ENCODE measurements at regions not wholly inside any gene's neighbourhood (a gene's known extent, or its start where the extent isn't known, plus 50 kb on each side); places are given as distances from the start of the nearest gene placed in this dataset.

DNA sequence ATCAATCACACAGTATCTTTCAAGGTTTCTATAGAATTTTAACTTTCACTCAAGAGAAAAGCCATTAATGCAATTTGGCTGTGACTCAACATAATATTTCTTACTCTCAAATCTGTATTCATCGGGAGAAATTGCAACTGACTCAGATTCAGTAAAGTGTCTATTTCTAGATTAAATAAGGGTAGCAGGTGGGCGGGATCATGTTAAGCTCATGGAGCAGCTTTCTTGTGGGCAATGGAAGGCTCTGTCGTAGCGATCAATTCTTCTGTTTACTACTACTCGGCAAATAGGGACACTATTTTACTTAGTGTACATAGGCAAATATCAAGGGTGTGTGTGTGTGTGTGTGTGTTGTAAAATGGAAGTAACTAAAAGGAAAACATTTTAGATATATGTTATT, 423.6 kb upstream of the NEGR1 start:
- WGBS, 2 donors: 50 to 66% methylated on average over 5 of the region's 5 CpGs
- Histone ChIP-seq H3K27me3 (no peaks in the 10 kb centered on the region), H3K27ac (no peak overlapping the region), H3K4me1 (no peaks in the 10 kb centered on the region), H3K36me3 (replicated peaks in 1 of 2; ENCODE audit: insufficient read depth in 1 of 2, low read depth in 2 of 2) (no peaks in the 10 kb centered on the region), H3K4me3 (no peak overlapping the region), H3K9me3 (no peaks in the 10 kb centered on the region)
- no peak for ATAC-seq
- TF ChIP-seq POLR2A (IDR thresholded peaks at IDR 0.05): no peak
- TF ChIP-seq, protein P1, sequence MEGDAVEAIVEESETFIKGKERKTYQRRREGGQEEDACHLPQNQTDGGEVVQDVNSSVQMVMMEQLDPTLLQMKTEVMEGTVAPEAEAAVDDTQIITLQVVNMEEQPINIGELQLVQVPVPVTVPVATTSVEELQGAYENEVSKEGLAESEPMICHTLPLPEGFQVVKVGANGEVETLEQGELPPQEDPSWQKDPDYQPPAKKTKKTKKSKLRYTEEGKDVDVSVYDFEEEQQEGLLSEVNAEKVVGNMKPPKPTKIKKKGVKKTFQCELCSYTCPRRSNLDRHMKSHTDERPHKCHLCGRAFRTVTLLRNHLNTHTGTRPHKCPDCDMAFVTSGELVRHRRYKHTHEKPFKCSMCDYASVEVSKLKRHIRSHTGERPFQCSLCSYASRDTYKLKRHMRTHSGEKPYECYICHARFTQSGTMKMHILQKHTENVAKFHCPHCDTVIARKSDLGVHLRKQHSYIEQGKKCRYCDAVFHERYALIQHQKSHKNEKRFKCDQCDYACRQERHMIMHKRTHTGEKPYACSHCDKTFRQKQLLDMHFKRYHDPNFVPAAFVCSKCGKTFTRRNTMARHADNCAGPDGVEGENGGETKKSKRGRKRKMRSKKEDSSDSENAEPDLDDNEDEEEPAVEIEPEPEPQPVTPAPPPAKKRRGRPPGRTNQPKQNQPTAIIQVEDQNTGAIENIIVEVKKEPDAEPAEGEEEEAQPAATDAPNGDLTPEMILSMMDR (IDR thresholded peaks at IDR 0.05): no peak
- intact Hi-C loops (cut with DNase I): no loop called here
- DNase-seq: no peak

DNA sequence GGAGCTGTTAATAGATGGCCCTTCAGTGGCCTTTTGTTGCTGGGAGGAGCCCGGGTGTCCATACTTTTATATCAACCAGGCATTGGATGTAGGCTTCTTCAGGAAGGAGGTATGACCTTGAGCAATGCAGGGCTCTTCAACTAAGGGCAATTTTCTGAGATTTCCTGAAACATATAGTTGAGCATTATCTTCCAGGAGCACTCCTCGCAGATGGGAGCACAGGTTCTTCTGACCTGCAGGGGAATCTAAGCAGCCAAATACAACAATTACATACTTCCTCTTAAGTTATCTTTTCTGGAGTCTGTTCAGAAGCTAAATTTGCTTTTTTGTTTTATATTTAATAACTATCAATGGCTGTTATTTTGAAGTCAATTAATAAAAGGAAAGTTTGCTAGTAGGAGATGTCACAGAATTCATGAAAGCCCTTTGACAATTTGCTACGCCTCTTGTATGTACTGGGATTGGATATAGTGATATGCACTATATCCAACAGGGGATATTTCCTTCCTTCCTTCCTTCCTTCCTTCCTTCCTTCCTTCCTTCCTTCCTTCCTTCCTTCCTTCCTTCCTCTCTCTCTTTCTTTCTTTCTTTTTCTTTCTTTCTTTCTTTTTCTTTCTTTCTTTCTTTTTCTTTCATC, 422.6 kb upstream of the NEGR1 start:
- TF ChIP-seq, protein P1 (IDR thresholded peaks at IDR 0.05): no peak
- TF ChIP-seq POLR2A (IDR thresholded peaks at IDR 0.05): no peak
- no peaks in the 10 kb centered on the region for H3K27me3 ChIP-seq
- WGBS, 2 donors: 58 to 63% methylated on average over 3 of the region's 3 CpGs
- no peak overlapping the region for H3K4me3 ChIP-seq
- intact Hi-C loops (cut with DNase I): no loop called here
- no peaks in the 10 kb centered on the region for H3K9me3 ChIP-seq
- no peak overlapping the region for H3K27ac ChIP-seq
- DNase-seq (no peak), ATAC-seq (no peak)
- no peaks in the 10 kb centered on the region for H3K36me3 ChIP-seq (replicated peaks in 1 of 2; ENCODE audit: insufficient read depth in 1 of 2, low read depth in 2 of 2)
- H3K4me1 ChIP-seq: no peaks in the 10 kb centered on the region

DNA sequence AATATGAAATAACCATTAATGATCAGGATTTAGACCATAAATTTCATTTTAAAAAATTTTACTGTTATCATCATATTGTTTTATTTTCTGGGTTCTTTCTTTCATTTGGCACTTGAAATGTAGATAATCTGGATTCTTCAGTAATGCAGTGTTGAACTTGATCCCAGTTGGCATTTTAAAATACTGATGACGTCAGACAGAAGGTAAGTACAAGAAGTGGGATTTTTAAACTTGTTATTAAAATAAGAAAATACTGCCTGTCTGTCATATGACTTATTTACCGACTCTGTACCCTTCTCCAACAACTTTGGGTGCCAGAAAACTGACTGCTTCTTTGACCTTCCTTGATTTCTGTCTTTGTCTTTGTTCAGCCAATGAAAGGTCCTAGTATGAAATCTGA, 415.1 kb upstream of the NEGR1 start:
- DNase-seq (no peak), ATAC-seq (no peak)
- Histone ChIP-seq H3K36me3 (replicated peaks in 1 of 2; ENCODE audit: insufficient read depth in 1 of 2, low read depth in 2 of 2) (no peaks in the 10 kb centered on the region), H3K4me1 (no peaks in the 10 kb centered on the region), H3K9me3 (no peaks in the 10 kb centered on the region), H3K27me3 (no peaks in the 10 kb centered on the region), H3K4me3 (no peak overlapping the region), H3K27ac (no peak overlapping the region)
- TF ChIP-seq, protein P1 (IDR thresholded peaks at IDR 0.05): no peak
- no peak for TF ChIP-seq POLR2A (IDR thresholded peaks at IDR 0.05)
- intact Hi-C loops (cut with DNase I): no loop called here
- 27 to 57% methylated on average over 2 of the region's 2 CpGs for WGBS, 2 donors

DNA sequence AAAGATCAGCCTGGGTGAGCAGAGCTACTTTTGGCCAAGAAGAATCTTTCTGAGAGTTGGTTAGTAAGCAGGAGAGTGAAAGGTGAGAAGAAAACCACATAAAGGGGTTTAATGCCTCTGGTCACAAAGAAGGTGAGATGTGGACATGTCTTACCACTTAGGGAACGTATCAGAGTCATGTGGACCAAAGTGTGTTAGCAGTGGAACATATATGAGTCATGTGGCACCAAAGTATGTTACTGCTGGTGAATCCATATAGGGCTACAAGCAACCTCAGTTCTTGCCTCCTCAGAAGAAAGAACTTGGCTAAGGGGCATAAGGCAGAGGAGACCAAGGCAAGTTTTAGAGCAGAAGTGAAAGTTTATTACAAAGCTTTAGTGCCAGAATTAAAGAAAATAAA, 411.6 kb upstream of the NEGR1 start:
- DNase-seq (no peak), ATAC-seq (no peak)
- 21 to 22% methylated on average over 1 of the region's 1 CpG for WGBS, 2 donors
- no peaks in the 10 kb centered on the region for H3K9me3 ChIP-seq
- intact Hi-C loops (cut with DNase I): no loop called here
- no peaks in the 10 kb centered on the region for H3K4me1 ChIP-seq
- no peak overlapping the region for H3K4me3 ChIP-seq
- H3K36me3 ChIP-seq (replicated peaks in 1 of 2; ENCODE audit: insufficient read depth in 1 of 2, low read depth in 2 of 2): no peaks in the 10 kb centered on the region
- TF ChIP-seq POLR2A (IDR thresholded peaks at IDR 0.05): no peak
- TF ChIP-seq, protein P1 (IDR thresholded peaks at IDR 0.05): no peak
- no peak overlapping the region for H3K27ac ChIP-seq
- H3K27me3 ChIP-seq: no peaks in the 10 kb centered on the region

DNA sequence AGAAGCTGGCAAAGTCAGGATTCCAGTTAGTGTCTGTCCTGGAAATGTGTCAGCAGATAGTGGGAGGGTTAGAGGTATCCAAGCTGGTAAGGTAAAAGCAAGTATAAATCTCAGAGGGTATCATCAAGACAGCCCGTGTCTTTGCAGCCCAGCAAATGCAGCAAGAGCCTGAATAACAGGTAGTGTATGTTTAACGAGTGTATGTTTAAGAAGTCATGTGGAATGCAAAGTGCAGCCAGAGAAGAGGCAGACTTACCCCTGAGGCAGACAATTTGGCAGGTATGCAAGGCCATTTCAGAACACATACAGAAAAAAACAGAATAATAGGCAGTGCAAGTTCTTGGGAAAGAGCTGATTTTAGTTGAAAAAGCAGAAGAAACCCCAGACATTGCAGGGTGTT, 411.0 kb upstream of the NEGR1 start:
- H3K9me3 ChIP-seq: no peaks in the 10 kb centered on the region
- 56 to 57% methylated on average over 2 of the region's 2 CpGs for WGBS, 2 donors

More for the DNA sequence above, 411.0 kb upstream of the NEGR1 start:
- H3K4me3 ChIP-seq: no peak overlapping the region
- no peak for TF ChIP-seq POLR2A (IDR thresholded peaks at IDR 0.05)
- TF ChIP-seq, protein P1 (IDR thresholded peaks at IDR 0.05): no peak
- DNase-seq (no peak), ATAC-seq (no peak)
- H3K27me3 ChIP-seq: no peaks in the 10 kb centered on the region
- no peaks in the 10 kb centered on the region for H3K4me1 ChIP-seq
- no peak overlapping the region for H3K27ac ChIP-seq
- intact Hi-C loops (cut with DNase I): no loop called here
- H3K36me3 ChIP-seq (replicated peaks in 1 of 2; ENCODE audit: insufficient read depth in 1 of 2, low read depth in 2 of 2): no peaks in the 10 kb centered on the region

Data from body of pancreas (tissue), 4 donors.